Liver (tissue), 3 donors: ENCODE measurements at regions not wholly inside any gene's neighbourhood (a gene's known extent, or its start where the extent isn't known, plus 50 kb on each side); places are given as distances from the start of the nearest gene placed in this dataset.

Source experiments
- HNF4G ChIP-seq: IDR thresholded peaks from 2 replicates; pipeline ENCODE4 v1.6.1; 2016; ENCODE audit warnings: antibody characterized with exemption
- TAF1 ChIP-seq: conservative IDR thresholded peaks from 2 replicates; pipeline ENCODE4 v1.6.1; 2016; ENCODE audit warnings: antibody characterized with exemption, mild to moderate bottlenecking
- TF ChIP-seq, protein P1 (sequence below): fragments of 150-350 bp; IDR thresholded peaks from 2 replicates; pipeline ENCODE4 v1.5.1; 2017; ENCODE audit warnings: improper control_type of control experiment, low read depth, low read length; ENCODE audit not compliant: missing input control
- donor health status: healthy.
- donor health status: healthy.

GRCh38 chr16:86455116-86455515 is 55.2 kb upstream of the FOXF1 start:
- TF ChIP-seq, protein P1, sequence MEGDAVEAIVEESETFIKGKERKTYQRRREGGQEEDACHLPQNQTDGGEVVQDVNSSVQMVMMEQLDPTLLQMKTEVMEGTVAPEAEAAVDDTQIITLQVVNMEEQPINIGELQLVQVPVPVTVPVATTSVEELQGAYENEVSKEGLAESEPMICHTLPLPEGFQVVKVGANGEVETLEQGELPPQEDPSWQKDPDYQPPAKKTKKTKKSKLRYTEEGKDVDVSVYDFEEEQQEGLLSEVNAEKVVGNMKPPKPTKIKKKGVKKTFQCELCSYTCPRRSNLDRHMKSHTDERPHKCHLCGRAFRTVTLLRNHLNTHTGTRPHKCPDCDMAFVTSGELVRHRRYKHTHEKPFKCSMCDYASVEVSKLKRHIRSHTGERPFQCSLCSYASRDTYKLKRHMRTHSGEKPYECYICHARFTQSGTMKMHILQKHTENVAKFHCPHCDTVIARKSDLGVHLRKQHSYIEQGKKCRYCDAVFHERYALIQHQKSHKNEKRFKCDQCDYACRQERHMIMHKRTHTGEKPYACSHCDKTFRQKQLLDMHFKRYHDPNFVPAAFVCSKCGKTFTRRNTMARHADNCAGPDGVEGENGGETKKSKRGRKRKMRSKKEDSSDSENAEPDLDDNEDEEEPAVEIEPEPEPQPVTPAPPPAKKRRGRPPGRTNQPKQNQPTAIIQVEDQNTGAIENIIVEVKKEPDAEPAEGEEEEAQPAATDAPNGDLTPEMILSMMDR = no peak
- TF ChIP-seq HNF4G = no peak
- TF ChIP-seq TAF1 = no peak
